A549 (cell line): ENCODE measurements at regions not wholly inside any gene's neighbourhood (a gene's known extent, or its start where the extent isn't known, plus 50 kb on each side); places are given as distances from the start of the nearest gene placed in this dataset.

ENCODE experiments used
- ATAC-seq, 2 experiments: fragments of 200-7000 bp in 1 of 2; fragments of >200 bp in 1 of 2; cut with Nextera tagmentation in 1 of 2; cut with Tn5 transposase in 1 of 2; 3 replicates each; pipeline versions ENCODE4 v1.8.0 to v1.9.1; 2018 to 2020; ENCODE audit warnings: mild to moderate bottlenecking in 1 of 2, moderate library complexity in 1 of 2
- CTCF ChIA-PET: fragments of 300-600 bp; sonication (Branson Sonifier 250); formaldehyde crosslinking; extraction: SDS; loops from one replicate; lab custom pipeline; 2021; ENCODE audit warnings: antibody characterized with exemption, inconsistent platforms; lab: Yijun Ruan, JAX
- POLR2A ChIA-PET: fragments of 350-600 bp; formaldehyde crosslinking; extraction: SDS; loops from one replicate; lab custom pipeline; 2021; ENCODE audit warnings: antibody characterized with exemption, inconsistent platforms; lab: Yijun Ruan, JAX
- DNase-seq, 2 experiments: peaks; one replicate each; pipeline versions ENCODE4 v3.0.0 to v3.0.0-alpha.2; 2011 to 2016; ENCODE audit warnings: low read depth in 1 of 2, low spot score in 1 of 2
- FAIRE-seq: peaks from 2 replicates; lab custom pipeline; 2011; peaks lifted over from hg19 to GRCh38; lab: Jason Lieb, UNC
- H3K27ac ChIP-seq, 2 experiments: fragments of >200 bp; sonication (Bioruptor Twin); formaldehyde crosslinking; 3 replicates each; pipeline ENCODE4 v1.5.1; 2016 to 2017
- H3K4me1 ChIP-seq: fragments of >200 bp; sonication (Bioruptor Twin); formaldehyde crosslinking; 3 replicates; pipeline ENCODE4 v1.6.1; 2016
- H3K4me2 ChIP-seq: fragments of >200 bp; sonication (Bioruptor Twin); formaldehyde crosslinking; 3 replicates; pipeline ENCODE4 v1.6.1; 2016
- H3K4me3 ChIP-seq: fragments of >200 bp; sonication (Bioruptor Twin); formaldehyde crosslinking; 3 replicates; pipeline ENCODE4 v1.5.1; 2016
- H3K9me3 ChIP-seq: fragments of >200 bp; sonication (Bioruptor Twin); formaldehyde crosslinking; 3 replicates; pipeline ENCODE4 v1.6.1; 2016
- CBX2 ChIP-seq: fragments of 200-600 bp; sonication (generic); IDR thresholded peaks from 2 replicates; pipeline ENCODE4 v1.6.1; 2016; ENCODE audit warnings: low read depth, mild to moderate bottlenecking, borderline replicate concordance
- CHD4 ChIP-seq: fragments of 200-600 bp; sonication (generic); IDR thresholded peaks from 2 replicates; pipeline ENCODE4 v1.6.1; 2016; ENCODE audit warnings: antibody characterized with exemption, mild to moderate bottlenecking, borderline replicate concordance
- E2F6 ChIP-seq: IDR thresholded peaks from 2 replicates; pipeline ENCODE4 v1.6.1; 2012; ENCODE audit warnings: low read depth, borderline replicate concordance
- FOSB ChIP-seq: fragments of 250-450 bp; sonication (Bioruptor Pico); IDR thresholded peaks from 2 replicates; pipeline ENCODE4 v1.5.0; 2020; ENCODE audit warnings: mild to moderate bottlenecking, moderate library complexity
- FOXS1 ChIP-seq: fragments of 250-450 bp; sonication (Bioruptor Pico); IDR thresholded peaks from 2 replicates; pipeline ENCODE4 v1.5.0; 2020; ENCODE audit warnings: mild to moderate bottlenecking, moderate library complexity
- GATA3 ChIP-seq: IDR thresholded peaks from 2 replicates; pipeline ENCODE4 v1.6.1; 2012; ENCODE audit warnings: borderline replicate concordance
- HES2 ChIP-seq: fragments of >200 bp; sonication (Bioruptor Twin); formaldehyde crosslinking; IDR thresholded peaks from 2 replicates; pipeline ENCODE4 v1.6.1; 2016
- HMGXB4 ChIP-seq: fragments of 250-450 bp; sonication (Bioruptor Pico); IDR thresholded peaks from 2 replicates; pipeline ENCODE4 v1.5.0; 2021; ENCODE audit warnings: mild to moderate bottlenecking, moderate library complexity, borderline replicate concordance
- HOXB5 ChIP-seq: fragments of 250-450 bp; sonication (Bioruptor Pico); IDR thresholded peaks from 2 replicates; pipeline ENCODE4 v1.5.0; 2020; ENCODE audit warnings: mild to moderate bottlenecking, moderate library complexity
- KDM1A ChIP-seq: fragments of 200-600 bp; sonication (generic); IDR thresholded peaks from 2 replicates; pipeline ENCODE4 v1.6.1; 2016; ENCODE audit warnings: low read depth, mild to moderate bottlenecking
- MAFK ChIP-seq: fragments of 450-650 bp; IDR thresholded peaks from 2 replicates; pipeline ENCODE4 v1.6.1; 2014; ENCODE audit not compliant: partially characterized antibody
- MAX ChIP-seq: IDR thresholded peaks from 2 replicates; pipeline ENCODE4 v1.6.1; 2012
- NFE2L2 ChIP-seq: fragments of 150-350 bp; conservative IDR thresholded peaks from 2 replicates; pipeline ENCODE4 v1.6.1; 2014; ENCODE audit warnings: low read length
- NPAS2 ChIP-seq: fragments of 250-450 bp; sonication (Bioruptor Pico); IDR thresholded peaks from 2 replicates; pipeline ENCODE4 v1.8.0; 2022; ENCODE audit warnings: mild to moderate bottlenecking, moderate library complexity, borderline replicate concordance
- PHF8 ChIP-seq: fragments of 200-600 bp; sonication (generic); IDR thresholded peaks from 2 replicates; pipeline ENCODE4 v1.6.1; 2016; ENCODE audit warnings: low read depth, mild to moderate bottlenecking, antibody characterized with exemption, moderate library complexity, borderline replicate concordance
- SMC3 ChIP-seq: fragments of >200 bp; sonication (Bioruptor Twin); formaldehyde crosslinking; IDR thresholded peaks from 3 replicates; pipeline ENCODE4 v1.6.1; 2018; ENCODE audit warnings: inconsistent platforms
- SREBF2 ChIP-seq: fragments of 450-650 bp; IDR thresholded peaks from 2 replicates; pipeline ENCODE4 v1.6.1; 2014; ENCODE audit warnings: mild to moderate bottlenecking, moderate library complexity
- TP53 ChIP-seq: fragments of 250-450 bp; sonication (Bioruptor Pico); IDR thresholded peaks from 2 replicates; pipeline ENCODE4 v1.5.0; 2021; ENCODE audit warnings: mild to moderate bottlenecking, moderate library complexity
- USF2 ChIP-seq: fragments of 450-650 bp; IDR thresholded peaks from 2 replicates; pipeline ENCODE4 v1.6.1; 2014; ENCODE audit warnings: antibody characterized with exemption
- ZFP36 ChIP-seq: fragments of 450-650 bp; IDR thresholded peaks from 2 replicates; pipeline ENCODE4 v1.6.1; 2014; ENCODE audit warnings: borderline replicate concordance; ENCODE audit not compliant: partially characterized antibody
- ZNF302 ChIP-seq: fragments of 250-450 bp; sonication (Bioruptor Pico); IDR thresholded peaks from 2 replicates; pipeline ENCODE4 v1.9.0; 2021; ENCODE audit warnings: inconsistent platforms, mild to moderate bottlenecking, moderate library complexity
- WGBS: methylation state at CpG from one replicate; pipeline ENCODE4 v1.1.6; 2017; ENCODE audit errors: missing lambda C conversion rate; 5-methylcytosine and 5-hydroxymethylcytosine counted together

GRCh38 chr3:14286887-14287500 lies 108.4 kb downstream of the LSM3 start:
- no peaks in the 10 kb centered on the region for H3K9me3 ChIP-seq
- TF ChIP-seq HMGXB4 (CRISPR knock-in tag) (no peak), MAX (no peak), TP53 (CRISPR knock-in tag) (no peak), FOXS1 (CRISPR knock-in tag) (no peak), CBX2 (no peak), USF2 (no peak), NPAS2 (no peak), CHD4 (no peak), PHF8 (no peak), HES2 (no peak), SREBF2 (no peak), ZNF302 (CRISPR knock-in tag) (no peak), E2F6 (no peak), MAFK (no peak), SMC3 (no peak)
- CTCF ChIA-PET: interaction anchor here (0.6 to 2.7 kb wide), 5 partner anchors 9 to 345 kb away, joined by 3 to 14 read pairs (median 4); no protein-coding TSS in a partner anchor
- ATAC-seq: no peak
- FAIRE-seq: no peak
- 66% methylated on average over 7 of the region's 7 CpGs for WGBS
- no peak for DNase-seq
- no peak overlapping the region for H3K4me2 ChIP-seq
- POLR2A ChIA-PET: no interaction called here
- peaks cover 18% of the 10 kb centered on the region for H3K4me1 ChIP-seq
- no peak overlapping the region; a peak in 1 of 6 replicates for H3K27ac ChIP-seq
- H3K4me3 ChIP-seq: no peak overlapping the region

- CTCF ChIA-PET: interaction anchor here (0.9 to 2.7 kb wide), 8 partner anchors 8 to 260 kb away, joined by 3 to 14 read pairs (median 4); no protein-coding TSS in a partner anchor
- H3K27ac ChIP-seq: peak overlapping the region in 1 of 2 experiments; percentile 58; a peak in 1 of 6 replicates
- FAIRE-seq: no peak
These were observed 109.7 kb downstream of the LSM3 start for GRCh38 chr3:14288177-14288788.

More at GRCh38 chr3:14288177-14288788, 109.7 kb downstream of the LSM3 start:
- TF ChIP-seq NFE2L2 (no peak), USF2 (no peak), ZFP36 (no peak), KDM1A (no peak), GATA3 (no peak), HOXB5 (CRISPR knock-in tag) (no peak), CHD4 (no peak), FOSB (CRISPR knock-in tag) (no peak), ZNF302 (CRISPR knock-in tag) (no peak)
- Histone ChIP-seq H3K4me2 (no peak overlapping the region), H3K9me3 (no peaks in the 10 kb centered on the region), H3K4me3 (no peak overlapping the region), H3K4me1 (peaks cover 18% of the 10 kb centered on the region)
- DNase-seq (no peak), ATAC-seq (no peak)
- WGBS: 92% methylated on average over 2 of the region's 2 CpGs
- POLR2A ChIA-PET: no interaction called here
